Right atrium auricular region (tissue), 2 donors: ENCODE measurements at regions not wholly inside any gene's neighbourhood (a gene's known extent, or its start where the extent isn't known, plus 50 kb on each side); places are given as distances from the start of the nearest gene placed in this dataset.
"Not testable (repeated sequence)": the region's sequence is repeated elsewhere in the genome, so short reads cannot be mapped to it uniquely, and the experiment has no call there.

Experiments used
- DNase-seq: peaks from one replicate; pipeline ENCODE4 v3.0.0-alpha.2; 2019; ENCODE audit warnings: low spot score
- H3K27ac ChIP-seq, 2 donors: fragments of 200-600 bp; sonication (generic); 1 replicate in 1 of 2; 2 replicates in 1 of 2; pipeline ENCODE4 v1.5.1; 2016 to 2019
- H3K27me3 ChIP-seq, 2 donors: fragments of 200-600 bp; sonication (generic); one replicate each; pipeline versions ENCODE4 v1.5.1 to v1.6.0; 2017 to 2019
- H3K36me3 ChIP-seq: fragments of 200-600 bp; sonication (generic); one replicate; pipeline ENCODE4 v1.5.1; 2016
- H3K4me1 ChIP-seq, 2 donors: fragments of 200-600 bp; sonication (generic); one replicate each; pipeline versions ENCODE4 v1.5.1 to v1.6.0; 2017 to 2019
- H3K4me3 ChIP-seq, 2 donors: fragments of 200-600 bp; sonication (generic); 1 replicate in 1 of 2; 2 replicates in 1 of 2; pipeline ENCODE4 v1.5.1; 2017 to 2019; ENCODE audit warnings: mild to moderate bottlenecking in 1 of 2, moderate library complexity in 1 of 2
- H3K9me3 ChIP-seq, 2 donors: fragments of 200-600 bp; sonication (generic); one replicate each; pipeline ENCODE4 v1.5.1; 2019
- CTCF ChIP-seq, 2 donors: fragments of 200-600 bp; sonication (generic); IDR thresholded peaks; one replicate each; pipeline ENCODE4 v1.5.1; 2019; ENCODE audit warnings: antibody characterized with exemption in 2 of 2

DNA sequence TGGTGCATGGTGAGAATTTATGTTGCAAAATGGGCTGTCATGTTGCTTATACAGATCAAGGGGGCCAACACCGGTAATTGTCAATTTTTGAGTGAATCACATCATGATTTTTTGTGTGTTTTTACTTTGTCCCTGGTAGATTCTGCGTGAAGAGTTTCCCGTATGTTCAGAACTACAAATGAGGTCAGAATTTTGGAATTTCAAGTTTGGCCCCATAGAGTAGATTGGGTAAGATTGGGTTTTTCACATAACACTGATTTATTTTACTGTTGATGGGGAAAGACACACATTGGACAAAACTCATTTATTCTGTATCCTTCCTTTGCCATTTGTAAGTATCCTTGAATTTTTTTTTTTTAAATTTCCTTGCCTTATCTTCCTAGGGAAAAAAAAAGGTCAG lies 158.5 kb upstream of the MXRA5 start:
- no peaks in the 10 kb centered on the region for H3K4me1 ChIP-seq
- TF ChIP-seq CTCF (IDR thresholded peaks at IDR 0.05) = no peak

DNA sequence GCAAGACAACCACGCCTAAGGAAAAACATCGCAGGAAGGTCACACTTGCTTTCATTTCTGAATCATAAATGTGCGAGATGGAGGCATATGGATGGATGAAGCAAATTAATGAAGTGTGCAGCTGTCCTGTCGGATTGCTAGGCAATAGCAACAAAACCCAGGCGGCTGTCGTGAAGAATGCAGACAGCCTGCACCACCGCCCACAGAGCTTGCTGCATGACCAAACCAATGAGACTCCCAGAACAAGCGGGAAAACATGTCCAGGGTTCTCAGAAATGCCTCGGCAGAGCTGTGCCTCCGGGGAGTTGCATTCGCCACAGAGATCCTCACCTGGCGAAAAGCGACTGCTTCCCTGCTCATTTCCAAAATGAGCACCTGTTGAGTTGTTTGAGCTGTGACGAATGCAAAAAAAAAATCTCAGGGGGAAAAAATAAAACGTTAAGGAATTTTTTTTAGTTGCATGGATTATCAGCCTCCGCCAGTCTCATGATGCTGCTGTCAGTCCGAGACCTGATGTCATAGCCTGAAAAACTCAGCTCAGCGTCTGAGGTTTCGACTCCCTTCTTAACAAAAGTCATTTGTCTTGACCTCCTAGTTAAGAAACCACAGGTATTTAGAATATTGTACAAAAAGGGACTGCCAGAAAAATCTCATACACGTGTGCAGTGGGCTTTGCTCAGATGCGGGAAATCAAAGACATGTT lies 155.5 kb upstream of the MXRA5 start:
- Histone ChIP-seq H3K4me3 (no peak overlapping the region), H3K27me3 (no peaks in the 10 kb centered on the region), H3K9me3 (no peaks in the 10 kb centered on the region), H3K4me1 (no peaks in the 10 kb centered on the region), H3K36me3 (no peaks in the 10 kb centered on the region), H3K27ac (no peak overlapping the region)
- DNase-seq = no peak
- no peak for TF ChIP-seq CTCF (IDR thresholded peaks at IDR 0.05)

More for the DNA sequence above, 158.5 kb upstream of the MXRA5 start:
- H3K9me3 ChIP-seq = no peaks in the 10 kb centered on the region
- H3K36me3 ChIP-seq = no peaks in the 10 kb centered on the region
- H3K27ac ChIP-seq = no peak overlapping the region
- H3K27me3 ChIP-seq = no peaks in the 10 kb centered on the region
- no peak for DNase-seq
- no peak overlapping the region for H3K4me3 ChIP-seq

DNA sequence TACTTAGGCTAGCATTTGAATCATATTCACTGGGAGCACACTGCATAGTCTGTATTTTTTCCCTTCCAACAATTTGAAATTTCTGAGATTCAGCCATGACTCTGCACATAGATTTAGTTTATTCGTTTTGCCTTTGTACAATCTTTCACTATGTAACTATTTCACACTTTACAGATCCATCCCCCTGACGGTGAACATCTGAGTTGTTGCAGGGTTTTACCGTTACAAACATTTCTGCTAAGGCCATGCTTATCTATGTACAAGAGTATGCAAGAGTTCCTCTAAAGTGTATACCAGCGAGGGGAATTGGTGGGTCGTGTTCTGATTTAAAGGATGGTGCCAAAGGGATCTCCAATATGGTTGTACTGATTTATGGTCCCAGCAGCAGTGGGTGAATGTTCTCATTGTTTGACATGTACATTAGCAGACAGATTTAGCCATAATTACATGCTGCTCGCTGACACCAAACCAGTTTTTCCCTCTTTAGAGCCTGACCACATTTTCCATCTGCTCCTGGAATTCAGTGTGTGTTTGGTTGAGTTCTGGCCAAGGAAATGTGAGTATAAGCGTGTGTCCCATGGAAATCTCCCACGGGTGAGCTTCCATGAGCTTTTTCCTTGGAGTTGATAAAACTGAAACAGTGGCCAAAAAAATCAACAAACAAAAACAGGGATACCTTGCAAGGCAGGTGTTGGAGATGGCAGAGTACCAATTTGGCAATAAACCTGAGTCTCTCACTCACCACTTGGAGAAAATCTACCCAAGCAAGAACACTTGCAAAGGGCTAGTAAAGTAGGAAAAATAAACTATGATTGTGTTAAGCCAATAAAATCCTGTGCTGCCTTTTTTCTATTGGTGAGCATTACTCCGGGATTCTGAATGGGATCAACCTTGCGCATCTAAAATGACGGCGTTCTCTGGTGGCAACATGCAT lies 149.7 kb upstream of the MXRA5 start:
- not testable (repeated sequence) for H3K4me3 ChIP-seq, H3K9me3 ChIP-seq, H3K27me3 ChIP-seq, H3K4me1 ChIP-seq, DNase-seq, H3K36me3 ChIP-seq, H3K27ac ChIP-seq

DNA sequence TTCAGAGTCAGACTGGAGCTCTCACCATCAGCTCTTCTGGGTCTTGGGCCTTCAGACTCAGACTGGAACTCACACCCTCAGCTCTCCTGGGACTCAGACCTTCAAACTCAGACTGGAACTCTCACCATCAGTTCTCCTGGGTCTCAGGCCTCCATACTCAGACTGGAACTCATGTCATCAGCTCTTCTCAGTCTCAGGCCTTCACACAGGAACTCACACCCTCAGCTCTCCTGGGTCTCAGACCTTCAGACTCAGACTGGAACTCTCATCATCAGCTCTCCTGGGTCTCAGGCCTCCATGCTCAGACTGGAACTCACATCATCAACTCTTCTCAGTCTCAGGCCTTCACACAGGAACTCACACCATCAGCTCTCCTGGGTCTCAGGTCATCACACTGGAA lies 147.2 kb upstream of the MXRA5 start:
- no peak overlapping the region for H3K4me3 ChIP-seq
- H3K27ac ChIP-seq = no peak overlapping the region
- H3K9me3 ChIP-seq = no peaks in the 10 kb centered on the region
- H3K4me1 ChIP-seq = no peaks in the 10 kb centered on the region
- H3K27me3 ChIP-seq = no peaks in the 10 kb centered on the region
- DNase-seq = no peak
- no peaks in the 10 kb centered on the region for H3K36me3 ChIP-seq
- no peak for TF ChIP-seq CTCF (IDR thresholded peaks at IDR 0.05)

DNA sequence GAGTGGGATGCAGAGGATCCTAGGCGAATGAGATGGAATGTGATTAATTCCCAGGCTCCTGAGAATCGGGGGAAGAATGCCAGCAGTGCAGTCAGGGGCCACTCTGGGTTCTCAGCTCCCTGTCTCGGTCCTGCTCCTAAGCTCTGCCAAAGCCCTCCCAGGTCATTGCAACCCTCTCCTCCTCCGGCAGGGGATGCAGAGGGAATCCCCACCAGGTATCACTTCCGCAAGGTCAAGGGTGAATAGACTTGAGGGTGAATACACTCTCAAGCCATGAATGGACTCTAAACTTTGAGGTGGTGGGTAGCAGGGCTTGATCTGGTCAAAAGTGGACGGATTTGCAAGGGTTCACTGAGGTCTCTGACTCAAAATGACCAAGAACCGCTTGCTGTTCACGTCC lies 139.3 kb upstream of the MXRA5 start:
- H3K4me1 ChIP-seq = no peaks in the 10 kb centered on the region
- H3K27ac ChIP-seq = no peak overlapping the region
- no peaks in the 10 kb centered on the region for H3K27me3 ChIP-seq
- TF ChIP-seq CTCF (IDR thresholded peaks at IDR 0.05) = no peak
- DNase-seq = no peak
- no peaks in the 10 kb centered on the region for H3K9me3 ChIP-seq
- H3K36me3 ChIP-seq = no peaks in the 10 kb centered on the region
- no peak overlapping the region for H3K4me3 ChIP-seq

GRCh38 chrX:3479026-3479425 lies 132.6 kb upstream of the MXRA5 start:
- no peak for DNase-seq
- no peaks in the 10 kb centered on the region for H3K4me1 ChIP-seq
- H3K27me3 ChIP-seq = no peaks in the 10 kb centered on the region
- H3K9me3 ChIP-seq = no peaks in the 10 kb centered on the region
- no peaks in the 10 kb centered on the region for H3K36me3 ChIP-seq
- TF ChIP-seq CTCF (IDR thresholded peaks at IDR 0.05) = no peak
- no peak overlapping the region for H3K27ac ChIP-seq
- no peak overlapping the region for H3K4me3 ChIP-seq
